Calu3 (cell line): ENCODE measurements at regions not wholly inside any gene's neighbourhood (a gene's known extent, or its start where the extent isn't known, plus 50 kb on each side); places are given as distances from the start of the nearest gene placed in this dataset.
"Not testable (repeated sequence)": the region's sequence is repeated elsewhere in the genome, so short reads cannot be mapped to it uniquely, and the experiment has no call there.

Experiments used
- BruUV-seq: library from RNA; stranded (reverse); fragments of 400-500 nt; replicated peaks from 2 replicates; lab custom pipeline; 2021; lab: Mats Ljungman, UMichigan
- CTCF ChIA-PET: fragments of 300-600 bp; sonication (Branson Sonifier 250); formaldehyde crosslinking; loops from one replicate; lab custom pipeline; 2022; ENCODE audit warnings: antibody characterized with exemption; lab: Charles Lee
- DNase-seq: peaks from one replicate; pipeline ENCODE4 v3.0.0; 2022
- H3K27ac Mint-ChIP-seq: one replicate; pipeline ENCODE4 v1.8.0; 2022; ENCODE audit warnings: mixed read lengths; ENCODE audit not compliant: unreplicated experiment
- H3K27me3 Mint-ChIP-seq: one replicate; pipeline ENCODE4 v1.8.0; 2022; ENCODE audit warnings: mixed read lengths; ENCODE audit not compliant: unreplicated experiment
- H3K36me3 Mint-ChIP-seq: one replicate; pipeline ENCODE4 v1.8.0; 2022; ENCODE audit warnings: mild to moderate bottlenecking, moderate library complexity, mixed read lengths; ENCODE audit not compliant: insufficient read depth, unreplicated experiment
- H3K4me1 Mint-ChIP-seq: one replicate; pipeline ENCODE4 v1.8.0; 2022; ENCODE audit warnings: mild to moderate bottlenecking, low read depth, mixed read lengths; ENCODE audit not compliant: unreplicated experiment
- H3K4me3 Mint-ChIP-seq: one replicate; pipeline ENCODE4 v1.8.0; 2022; ENCODE audit warnings: mild to moderate bottlenecking, low read depth, moderate library complexity, mixed read lengths; ENCODE audit not compliant: unreplicated experiment
- H3K9me3 Mint-ChIP-seq: one replicate; pipeline ENCODE4 v1.8.0; 2022; ENCODE audit warnings: low read depth, mixed read lengths; ENCODE audit not compliant: unreplicated experiment
- intact Hi-C: fragments of 100-400 bp; cut with micrococcal nuclease; formaldehyde crosslinking; loops from one replicate; pipeline ENCODE4 v1.10.0; 2022; ENCODE audit not compliant: unreplicated experiment
- TF ChIP-seq, protein P1 (sequence below): fragments of 200-600 bp; IDR thresholded peaks from one replicate; pipeline ENCODE4 v1.8.0; 2022; ENCODE audit warnings: antibody characterized with exemption; ENCODE audit not compliant: unreplicated experiment

DNA sequence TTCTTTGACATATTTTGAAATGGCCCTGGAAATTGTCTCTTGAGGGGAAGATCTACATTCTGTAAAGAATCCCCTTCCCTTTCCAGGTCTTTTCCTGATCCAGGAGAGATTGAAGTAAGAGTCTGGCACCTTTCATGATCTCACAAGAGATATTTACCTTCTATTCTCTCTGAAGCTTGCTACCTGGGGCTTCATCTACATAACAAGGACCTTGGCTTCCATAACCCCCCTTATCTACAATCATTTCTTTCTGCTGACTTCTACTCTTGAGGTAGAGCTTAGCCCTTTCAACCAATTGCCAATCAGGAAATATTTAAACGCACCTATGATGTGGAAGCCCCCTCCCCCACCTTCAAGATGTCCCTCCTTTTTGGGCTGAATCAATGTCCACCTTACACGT, 383.7 kb upstream of the MAGEB18 start:
- no peak for DNase-seq
- TF ChIP-seq, protein P1, sequence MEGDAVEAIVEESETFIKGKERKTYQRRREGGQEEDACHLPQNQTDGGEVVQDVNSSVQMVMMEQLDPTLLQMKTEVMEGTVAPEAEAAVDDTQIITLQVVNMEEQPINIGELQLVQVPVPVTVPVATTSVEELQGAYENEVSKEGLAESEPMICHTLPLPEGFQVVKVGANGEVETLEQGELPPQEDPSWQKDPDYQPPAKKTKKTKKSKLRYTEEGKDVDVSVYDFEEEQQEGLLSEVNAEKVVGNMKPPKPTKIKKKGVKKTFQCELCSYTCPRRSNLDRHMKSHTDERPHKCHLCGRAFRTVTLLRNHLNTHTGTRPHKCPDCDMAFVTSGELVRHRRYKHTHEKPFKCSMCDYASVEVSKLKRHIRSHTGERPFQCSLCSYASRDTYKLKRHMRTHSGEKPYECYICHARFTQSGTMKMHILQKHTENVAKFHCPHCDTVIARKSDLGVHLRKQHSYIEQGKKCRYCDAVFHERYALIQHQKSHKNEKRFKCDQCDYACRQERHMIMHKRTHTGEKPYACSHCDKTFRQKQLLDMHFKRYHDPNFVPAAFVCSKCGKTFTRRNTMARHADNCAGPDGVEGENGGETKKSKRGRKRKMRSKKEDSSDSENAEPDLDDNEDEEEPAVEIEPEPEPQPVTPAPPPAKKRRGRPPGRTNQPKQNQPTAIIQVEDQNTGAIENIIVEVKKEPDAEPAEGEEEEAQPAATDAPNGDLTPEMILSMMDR = no peak
- intact Hi-C loops = no loop called here
- Mint-ChIP-seq H3K4me3 (no peak overlapping the region), H3K27me3 (no peaks in the 10 kb centered on the region), H3K9me3 (no peaks in the 10 kb centered on the region), H3K36me3 (no peaks in the 10 kb centered on the region), H3K27ac (no peak overlapping the region), H3K4me1 (no peaks in the 10 kb centered on the region)
- CTCF ChIA-PET = no interaction called here
- no TSS peak for BruUV-seq

DNA sequence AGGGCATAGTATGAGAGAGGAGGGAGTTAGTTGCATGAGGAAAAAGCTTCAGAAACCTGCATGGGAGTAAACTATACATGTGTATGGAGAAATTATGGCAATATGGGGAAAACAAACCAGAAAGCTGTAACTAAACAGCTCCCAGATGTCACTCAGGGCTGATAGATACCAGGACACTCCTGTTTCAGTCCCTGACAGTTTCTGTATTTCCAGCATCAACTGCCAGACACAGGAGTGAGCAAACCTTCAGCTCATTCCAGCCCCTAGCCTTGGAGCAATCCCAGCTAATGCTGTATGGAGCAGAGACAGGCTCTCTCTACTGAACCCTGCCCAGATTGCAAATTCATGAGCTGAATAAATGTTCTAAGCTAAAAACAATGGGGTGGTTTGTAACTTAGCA, 382.9 kb upstream of the MAGEB18 start:
- H3K36me3 Mint-ChIP-seq = no peaks in the 10 kb centered on the region
- H3K4me3 Mint-ChIP-seq = no peak overlapping the region
- CTCF ChIA-PET = no interaction called here
- no peaks in the 10 kb centered on the region for H3K27me3 Mint-ChIP-seq
- no peaks in the 10 kb centered on the region for H3K4me1 Mint-ChIP-seq
- TF ChIP-seq, protein P1 = no peak
- intact Hi-C loops = no loop called here
- no peak overlapping the region for H3K27ac Mint-ChIP-seq
- no peak for DNase-seq
- no TSS peak for BruUV-seq
- no peaks in the 10 kb centered on the region for H3K9me3 Mint-ChIP-seq

DNA sequence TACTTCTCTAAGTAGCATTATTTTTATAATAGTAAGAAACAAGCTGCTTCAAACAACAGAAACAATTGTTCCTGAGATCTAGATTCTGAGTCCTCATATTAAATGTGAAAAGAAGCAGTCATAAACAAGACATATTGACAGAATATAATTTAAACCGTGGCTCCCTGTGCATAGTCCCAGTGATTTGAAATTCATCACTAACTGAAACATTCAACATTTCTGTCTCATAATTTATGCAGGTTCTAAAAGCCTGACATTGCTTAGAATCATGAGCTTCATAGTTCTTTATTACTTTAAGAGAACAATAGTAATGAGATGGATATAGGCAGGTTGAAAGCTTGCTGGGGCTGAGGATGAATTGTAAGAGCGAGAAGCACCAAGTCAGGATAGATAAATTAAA, 375.5 kb upstream of the MAGEB18 start:
- no peak for DNase-seq
- no peak overlapping the region for H3K27ac Mint-ChIP-seq
- H3K27me3 Mint-ChIP-seq = no peaks in the 10 kb centered on the region
- intact Hi-C loops = loop anchor here (10.0 kb wide), 1 partner anchor 1412 kb away; no protein-coding TSS in a partner anchor
- no peaks in the 10 kb centered on the region for H3K36me3 Mint-ChIP-seq
- H3K9me3 Mint-ChIP-seq = no peaks in the 10 kb centered on the region
- TF ChIP-seq, protein P1 = no peak
- H3K4me1 Mint-ChIP-seq = no peaks in the 10 kb centered on the region
- CTCF ChIA-PET = no interaction called here
- no TSS peak for BruUV-seq
- no peak overlapping the region for H3K4me3 Mint-ChIP-seq

DNA sequence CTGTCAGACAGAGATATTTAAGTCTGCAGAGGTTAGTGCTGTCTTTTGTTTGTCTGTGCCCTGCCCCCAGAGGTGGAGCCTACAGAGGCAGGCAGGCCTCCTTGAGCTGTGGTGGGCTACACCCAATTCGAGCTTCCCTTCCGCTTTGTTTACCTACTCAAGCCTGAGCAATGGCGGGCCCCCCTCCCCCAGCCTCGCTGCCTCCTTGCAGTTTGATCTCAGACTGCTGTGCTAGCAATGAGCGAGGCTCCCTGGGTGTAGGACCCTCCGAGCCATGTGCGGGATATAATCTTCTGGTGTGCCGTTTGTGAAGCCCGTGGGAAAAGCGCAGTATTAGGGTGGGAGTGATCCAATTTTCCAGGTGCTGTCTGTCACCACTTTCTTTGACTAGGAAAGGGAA, 366.3 kb upstream of the MAGEB18 start:
- H3K27ac Mint-ChIP-seq, H3K27me3 Mint-ChIP-seq, H3K9me3 Mint-ChIP-seq, DNase-seq, H3K4me3 Mint-ChIP-seq, BruUV-seq, intact Hi-C loops, H3K36me3 Mint-ChIP-seq, H3K4me1 Mint-ChIP-seq, CTCF ChIA-PET: not testable (repeated sequence)

DNA sequence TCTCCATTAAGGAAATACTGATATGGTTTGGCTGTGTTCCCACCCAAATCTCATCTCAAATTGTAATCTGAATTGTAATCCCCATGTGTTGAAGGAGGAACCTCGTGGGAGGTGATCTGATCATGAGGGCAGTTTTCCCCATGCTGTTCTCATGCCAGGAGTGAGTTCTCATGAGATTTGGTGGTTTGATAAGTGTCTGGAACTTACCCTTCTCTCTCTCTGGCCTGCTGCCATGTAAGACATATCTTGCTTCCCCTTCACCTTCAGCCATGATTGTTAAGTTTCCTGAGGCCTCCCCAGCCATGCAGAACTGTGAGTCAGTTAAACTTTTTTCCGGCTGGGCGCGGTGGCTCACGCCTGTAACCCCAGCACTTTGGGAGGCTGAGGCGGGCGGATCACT, 340.3 kb upstream of the MAGEB18 start:
- H3K9me3 Mint-ChIP-seq, H3K4me1 Mint-ChIP-seq, CTCF ChIA-PET, H3K27ac Mint-ChIP-seq, H3K36me3 Mint-ChIP-seq, BruUV-seq, H3K27me3 Mint-ChIP-seq, H3K4me3 Mint-ChIP-seq, intact Hi-C loops, DNase-seq: not testable (repeated sequence)
